HCT116 (cell line): ENCODE measurements at regions not wholly inside any gene's neighbourhood (a gene's known extent, or its start where the extent isn't known, plus 50 kb on each side); places are given as distances from the start of the nearest gene placed in this dataset.
A peak's percentile ranks its signal among the peaks of the same experiment; 100 is the strongest.

ENCODE experiments used
- ATAC-seq: fragments of 200-7000 bp; cut with Tn5 transposase; 2 replicates; pipeline ENCODE4 v1.9.1; 2020; ENCODE audit warnings: mild to moderate bottlenecking, moderate library complexity
- BruUV-seq: library from RNA; stranded (reverse); fragments of 400-500 nt; replicated peaks from 2 replicates; lab custom pipeline; 2021; lab: Mats Ljungman, UMichigan
- CTCF ChIA-PET: fragments of 300-600 bp; sonication (Branson Sonifier 250); formaldehyde crosslinking; loops from one replicate; lab custom pipeline; 2021; ENCODE audit warnings: antibody characterized with exemption; lab: Charles Lee
- POLR2A ChIA-PET: fragments of 300-600, 350-600 bp; sonication (Branson Sonifier 250); formaldehyde crosslinking; loops from one replicate; lab custom pipeline; 2021; ENCODE audit warnings: antibody characterized with exemption; lab: Charles Lee
- RAD21 ChIA-PET, 2 experiments: fragments of 300-600 bp; sonication (Branson Sonifier 250); formaldehyde crosslinking; loops; one replicate each; lab custom pipeline; 2023; ENCODE audit warnings: low total read pairs in 2 of 2; ENCODE audit not compliant: uncharacterized antibody in 2 of 2, unreplicated experiment in 2 of 2, low non-redundant PET in 1 of 2; lab: Charles Lee
- DNase-seq: peaks from one replicate; pipeline ENCODE4 v3.0.0-alpha.2; 2010; ENCODE audit warnings: low read depth, low spot score
- H2AFZ ChIP-seq: fragments of 200-600 bp; shearing (Covaris generic), sonication (generic); 2 replicates; pipeline ENCODE4 v1.6.1; 2017; ENCODE audit warnings: low read depth, mixed run types, mixed read lengths, antibody characterized with exemption, low read length; ENCODE audit not compliant: poor library complexity, severe bottlenecking
- H3K27ac ChIP-seq: 2 replicates; pipeline ENCODE4 v1.5.1; 2012; ENCODE audit warnings: low read depth, low read length
- H3K27me3 ChIP-seq: fragments of 200-600 bp; sonication (generic); 2 replicates; pipeline ENCODE4 v1.6.1; 2016; ENCODE audit warnings: mixed run types, low read length, mixed read lengths; ENCODE audit not compliant: insufficient read depth
- H3K36me3 ChIP-seq, 2 experiments: fragments of 200-500 bp in 1 of 2; fragments of 200-600 bp in 1 of 2; sonication (Bioruptor generic) in 1 of 2; sonication (generic) in 1 of 2; 2 replicates each; pipeline versions ENCODE4 v1.5.1 to v1.6.1; 2014 to 2016; ENCODE audit warnings: low read length in 2 of 2, inconsistent platforms in 1 of 2, mixed read lengths in 1 of 2, mixed run types in 1 of 2; ENCODE audit not compliant: insufficient read depth in 2 of 2, control insufficient read depth in 1 of 2
- H3K4me1 ChIP-seq, 2 experiments: fragments of 200-600 bp in 1 of 2; sonication (generic) in 1 of 2; 2 replicates each; pipeline versions ENCODE4 v1.5.1 to v1.6.1; 2012 to 2017; ENCODE audit warnings: low read length in 2 of 2, inconsistent platforms in 1 of 2, mild to moderate bottlenecking in 1 of 2, mixed read lengths in 1 of 2, mixed run types in 1 of 2, moderate library complexity in 1 of 2; ENCODE audit not compliant: insufficient read depth in 2 of 2, control insufficient read depth in 1 of 2
- H3K4me2 ChIP-seq: fragments of 200-600 bp; sonication (generic); 2 replicates; pipeline ENCODE4 v1.6.1; 2017; ENCODE audit warnings: mixed run types, low read length, mixed read lengths
- H3K4me3 ChIP-seq, 2 experiments: fragments of 200-600 bp in 1 of 2; sonication (generic) in 1 of 2; replicated peaks in 1 of 2; 2 replicates each; pipeline ENCODE4 v1.5.1; 2011 to 2016; ENCODE audit warnings: low read length in 2 of 2, control low read depth in 1 of 2, low read depth in 1 of 2, mild to moderate bottlenecking in 1 of 2, mixed read lengths in 1 of 2, mixed run types in 1 of 2
- H3K79me2 ChIP-seq: fragments of 200-600 bp; sonication (generic); 2 replicates; pipeline ENCODE4 v1.6.1; 2017; ENCODE audit warnings: mild to moderate bottlenecking, mixed run types, low read length, moderate library complexity, mixed read lengths; ENCODE audit not compliant: insufficient read depth
- H3K9ac ChIP-seq: fragments of 200-600 bp; sonication (generic); 2 replicates; pipeline ENCODE4 v1.6.1; 2016; ENCODE audit warnings: low read length, mixed read lengths
- H3K9me2 ChIP-seq: fragments of 200-600 bp; sonication (generic), shearing (Covaris generic); 2 replicates; pipeline ENCODE4 v1.6.1; 2017; ENCODE audit warnings: mixed run types, mild to moderate bottlenecking, moderate library complexity; ENCODE audit not compliant: insufficient read depth
- H3K9me3 ChIP-seq, 2 experiments: fragments of 200-500 bp in 1 of 2; fragments of 200-600 bp in 1 of 2; sonication (Bioruptor generic) in 1 of 2; sonication (generic) in 1 of 2; 2 replicates each; pipeline ENCODE4 v1.6.1; 2014 to 2017; ENCODE audit warnings: low read length in 2 of 2, mixed read lengths in 2 of 2, inconsistent platforms in 1 of 2, low read depth in 1 of 2, mild to moderate bottlenecking in 1 of 2, mixed run types in 1 of 2, moderate library complexity in 1 of 2; ENCODE audit not compliant: control insufficient read depth in 1 of 2, insufficient read depth in 1 of 2
- H4K20me1 ChIP-seq: fragments of 200-600 bp; sonication (generic), shearing (Covaris generic); 2 replicates; pipeline ENCODE4 v1.6.1; 2017; ENCODE audit warnings: mixed run types, mild to moderate bottlenecking, moderate library complexity; ENCODE audit not compliant: insufficient read depth
- ATF3 ChIP-seq: IDR thresholded peaks from 2 replicates; pipeline ENCODE4 v1.6.1; 2012
- CTCF ChIP-seq, 3 experiments: fragments of 200-600 bp in 1 of 3; sonication (generic) in 1 of 3; IDR thresholded peaks in 2 of 3; conservative IDR thresholded peaks in 1 of 3; 2 replicates each; pipeline ENCODE4 v1.5.1; 2012 to 2017; ENCODE audit warnings: low read depth in 2 of 3, low read length in 2 of 3, antibody characterized with exemption in 1 of 3, borderline replicate concordance in 1 of 3, control low read depth in 1 of 3, mild to moderate bottlenecking in 1 of 3, mixed read lengths in 1 of 3, mixed run types in 1 of 3, moderate library complexity in 1 of 3; ENCODE audit not compliant: insufficient read depth in 1 of 3
- EGR1 ChIP-seq: IDR thresholded peaks from 2 replicates; pipeline ENCODE4 v1.6.1; 2012; ENCODE audit warnings: low read depth
- ELF1 ChIP-seq: IDR thresholded peaks from 2 replicates; pipeline ENCODE4 v1.6.1; 2012; ENCODE audit warnings: low read depth, borderline replicate concordance
- EZH2 ChIP-seq: fragments of 200-600 bp; sonication (generic); IDR thresholded peaks from 2 replicates; pipeline ENCODE4 v1.6.1; 2017; ENCODE audit warnings: antibody characterized with exemption, mixed run types
- FOSL1 ChIP-seq: IDR thresholded peaks from 2 replicates; pipeline ENCODE4 v1.6.1; 2012; ENCODE audit warnings: low read depth
- JUND ChIP-seq: IDR thresholded peaks from 2 replicates; pipeline ENCODE4 v1.6.1; 2012
- MAX ChIP-seq: IDR thresholded peaks from 2 replicates; pipeline ENCODE4 v1.6.1; 2012
- POLR2AphosphoS5 ChIP-seq: IDR thresholded peaks from 2 replicates; pipeline ENCODE4 v1.6.1; 2011; ENCODE audit warnings: mild to moderate bottlenecking, low read depth, low read length, moderate library complexity
- RAD21 ChIP-seq: IDR thresholded peaks from 2 replicates; pipeline ENCODE4 v1.6.1; 2012; ENCODE audit warnings: low read depth, mild to moderate bottlenecking
- SIN3A ChIP-seq: IDR thresholded peaks from 2 replicates; pipeline ENCODE4 v1.6.1; 2012; ENCODE audit warnings: low read depth
- SP1 ChIP-seq: IDR thresholded peaks from 2 replicates; pipeline ENCODE4 v1.6.1; 2012; ENCODE audit warnings: low read depth
- SRF ChIP-seq: IDR thresholded peaks from 2 replicates; pipeline ENCODE4 v1.6.1; 2012; ENCODE audit warnings: low read depth
- TCF7L2 ChIP-seq: IDR thresholded peaks from 2 replicates; pipeline ENCODE4 v1.7.0; 2011; ENCODE audit warnings: borderline replicate concordance, inconsistent platforms; ENCODE audit not compliant: insufficient read depth, insufficient read length; ENCODE audit errors: extremely low read depth
- YY1 ChIP-seq: IDR thresholded peaks from 2 replicates; pipeline ENCODE4 v1.6.1; 2011; ENCODE audit warnings: low read length, low read depth, moderate library complexity, mild to moderate bottlenecking; ENCODE audit not compliant: insufficient replicate concordance; ENCODE audit errors: extremely low read depth
- ZNF274 ChIP-seq: fragments of 200-500 bp; sonication (Bioruptor generic); IDR thresholded peaks from 2 replicates; pipeline ENCODE4 v1.6.1; 2014; ENCODE audit warnings: mild to moderate bottlenecking, low read depth, low read length, inconsistent platforms
- intact Hi-C: fragments of 100-400 bp; cut with micrococcal nuclease; formaldehyde crosslinking; loops from 2 replicates; pipeline ENCODE4 v1.10.0; 2022

- DNase-seq (peak; percentile 7), ATAC-seq (peak; percentile 63)
- no peaks in the 10 kb centered on the region for H4K20me1 ChIP-seq
- BruUV-seq, result no TSS peak
- H3K4me2 ChIP-seq, result no peak overlapping the region
- H3K79me2 ChIP-seq, result no peaks in the 10 kb centered on the region
- intact Hi-C loops, result no loop called here
- no peak overlapping the region for H3K27ac ChIP-seq
- no peak overlapping the region for H3K9ac ChIP-seq
- H3K4me3 ChIP-seq, result no peak overlapping the region
- no peak for TF ChIP-seq ELF1
- no peak for TF ChIP-seq SP1
- TF ChIP-seq CTCF (IDR thresholded peaks at IDR 0.05 in 2 of 3, conservative IDR thresholded peaks at IDR 0.05 in 1 of 3; ENCODE audit: borderline replicate concordance in 1 of 3, insufficient read depth in 1 of 3, low read depth in 2 of 3, low read length in 2 of 3), result peak; percentile 15 to 51 (median 46); a peak in 5 of 6 replicates
- peak; percentile 37 for TF ChIP-seq RAD21
- H3K4me1 ChIP-seq, result no peaks in the 10 kb centered on the region
- 0 out of 2 replicates have a peak, but pooled peaks cover 5% of the 10 kb centered on the region for H3K27me3 ChIP-seq
- CTCF ChIA-PET, result no interaction called here
- H3K9me3 ChIP-seq, result no peaks in the 10 kb centered on the region
- POLR2A ChIA-PET, result no interaction called here
- H3K9me2 ChIP-seq, result no peaks in the 10 kb centered on the region
- H2AFZ ChIP-seq, result no peak overlapping the region
- H3K36me3 ChIP-seq, result no peaks in the 10 kb centered on the region
- RAD21 ChIA-PET, result no interaction called here
Measured at GRCh38 chr5:62791059-62791458, 212.4 kb downstream of the LRRC70 start.

- Histone ChIP-seq H3K4me3 (no peak overlapping the region), H3K27me3 (0 out of 2 replicates have a peak, but pooled peaks cover 5% of the 10 kb centered on the region), H2AFZ (no peak overlapping the region), H3K27ac (no peak overlapping the region), H3K4me2 (no peak overlapping the region), H3K36me3 (no peaks in the 10 kb centered on the region), H3K9ac (no peak overlapping the region), H3K9me3 (no peaks in the 10 kb centered on the region), H3K9me2 (no peaks in the 10 kb centered on the region), H3K4me1 (no peaks in the 10 kb centered on the region), H3K79me2 (no peaks in the 10 kb centered on the region), H4K20me1 (no peaks in the 10 kb centered on the region)
- no peak for ATAC-seq
- no peak for TF ChIP-seq EZH2
- TF ChIP-seq YY1, result no peak
- no peak for TF ChIP-seq EGR1
- TF ChIP-seq FOSL1, result no peak
- TF ChIP-seq ATF3, result no peak
- TF ChIP-seq JUND, result no peak
- TF ChIP-seq CTCF (IDR thresholded peaks at IDR 0.05 in 2 of 3, conservative IDR thresholded peaks at IDR 0.05 in 1 of 3; ENCODE audit: borderline replicate concordance in 1 of 3, insufficient read depth in 1 of 3, low read depth in 2 of 3, low read length in 2 of 3), result no peak
- no peak for TF ChIP-seq SRF
- no peak for TF ChIP-seq RAD21
- TF ChIP-seq ZNF274, result no peak
- no peak for TF ChIP-seq POLR2AphosphoS5
- TF ChIP-seq TCF7L2, result no peak
- no peak for TF ChIP-seq SIN3A
- TF ChIP-seq MAX, result no peak
- no peak for DNase-seq
- POLR2A ChIA-PET, result no interaction called here
- CTCF ChIA-PET, result no interaction called here
- RAD21 ChIA-PET, result no interaction called here
- no TSS peak for BruUV-seq
- intact Hi-C loops, result no loop called here
Measured at GRCh38 chr5:62790348-62790747, 211.7 kb downstream of the LRRC70 start.
